ENCODE measurements at regions not wholly inside any gene's neighbourhood (a gene's known extent, or its start where the extent isn't known, plus 50 kb on each side); places are given as distances from the start of the nearest gene placed in this dataset.

- intact Hi-C loops (cut with DNase I; ENCODE audit: low total_unique reads), result loop anchor here (10.0 kb wide), 1 partner anchor 519 kb away; no protein-coding TSS in a partner anchor
- 93 to 97% (median 94%) methylated on average over 5 of the region's 5 CpGs for WGBS, 5 donors
- no peak overlapping the region for H3K4me3 ChIP-seq
- no peaks in the 10 kb centered on the region for H3K9me3 ChIP-seq
- TF ChIP-seq CTCF (IDR thresholded peaks at IDR 0.05 in 8 of 11, conservative IDR thresholded peaks at IDR 0.05 in 3 of 11) (no peak), POLR2A (IDR thresholded peaks at IDR 0.05) (no peak), POLR2AphosphoS5 (IDR thresholded peaks at IDR 0.05) (no peak)
- H3K27ac ChIP-seq, result no peak overlapping the region
- H3K36me3 ChIP-seq, result no peaks in the 10 kb centered on the region
- no peaks in the 10 kb centered on the region for H3K27me3 ChIP-seq (replicated peaks in 1 of 7)
- no peak for DNase-seq
- no peaks in the 10 kb centered on the region for H3K4me1 ChIP-seq
Measured at GRCh38 chr3:178435575-178435974, 100.7 kb upstream of the KCNMB2 start.

- H3K9me3 ChIP-seq, result no peaks in the 10 kb centered on the region
- H3K36me3 ChIP-seq, result no peaks in the 10 kb centered on the region
- no peak overlapping the region for H3K27ac ChIP-seq
- 35 to 53% (median 41%) methylated on average over 3 of the region's 3 CpGs for WGBS, 5 donors
- H3K27me3 ChIP-seq (replicated peaks in 1 of 7), result no peaks in the 10 kb centered on the region
- intact Hi-C loops (cut with DNase I; ENCODE audit: low total_unique reads), result loop anchor here (10.0 kb wide), 1 partner anchor 518 kb away; no protein-coding TSS in a partner anchor
- H3K4me3 ChIP-seq, result no peak overlapping the region
- no peak for DNase-seq
- TF ChIP-seq CTCF (IDR thresholded peaks at IDR 0.05 in 8 of 11, conservative IDR thresholded peaks at IDR 0.05 in 3 of 11) (peak in 6 of 11 experiments; percentile 21 to 52 (median 42)), POLR2AphosphoS5 (IDR thresholded peaks at IDR 0.05) (no peak)
- no peaks in the 10 kb centered on the region for H3K4me1 ChIP-seq
Measured at GRCh38 chr3:178436773-178437172, 99.5 kb upstream of the KCNMB2 start.

- Histone ChIP-seq H3K4me1 (no peaks in the 10 kb centered on the region), H3K36me3 (no peaks in the 10 kb centered on the region), H3K27ac (no peak overlapping the region), H3K27me3 (replicated peaks in 1 of 7) (no peaks in the 10 kb centered on the region), H3K4me3 (no peak overlapping the region), H3K9me3 (no peaks in the 10 kb centered on the region)
- no peak for DNase-seq
- TF ChIP-seq POLR2A (IDR thresholded peaks at IDR 0.05) (no peak), CTCF (IDR thresholded peaks at IDR 0.05 in 8 of 11, conservative IDR thresholded peaks at IDR 0.05 in 3 of 11) (no peak), POLR2AphosphoS5 (IDR thresholded peaks at IDR 0.05) (no peak)
- intact Hi-C loops (cut with DNase I; ENCODE audit: low total_unique reads), result loop anchor here (10.0 kb wide), 1 partner anchor 518 kb away; no protein-coding TSS in a partner anchor
- 56 to 83% (median 75%) methylated on average over 5 of the region's 5 CpGs for WGBS, 5 donors
Measured at GRCh38 chr3:178437236-178437635, 99.0 kb upstream of the KCNMB2 start.

- Histone ChIP-seq H3K9me3 (no peaks in the 10 kb centered on the region), H3K27me3 (replicated peaks in 1 of 7) (no peaks in the 10 kb centered on the region), H3K4me1 (no peaks in the 10 kb centered on the region), H3K27ac (no peak overlapping the region), H3K4me3 (no peak overlapping the region), H3K36me3 (no peaks in the 10 kb centered on the region)
- 53 to 77% (median 60%) methylated on average over 2 of the region's 2 CpGs for WGBS, 5 donors
- DNase-seq, result no peak
- intact Hi-C loops (cut with DNase I; ENCODE audit: low total_unique reads), result loop anchor here (10.0 kb wide), 1 partner anchor 515 kb away; no protein-coding TSS in a partner anchor
- TF ChIP-seq POLR2A (IDR thresholded peaks at IDR 0.05), result no peak
- no peak for TF ChIP-seq POLR2AphosphoS5 (IDR thresholded peaks at IDR 0.05)
- TF ChIP-seq CTCF (IDR thresholded peaks at IDR 0.05 in 8 of 11, conservative IDR thresholded peaks at IDR 0.05 in 3 of 11), result no peak
Measured at GRCh38 chr3:178439504-178439903, 96.7 kb upstream of the KCNMB2 start.

All from spleen (tissue), 11 donors.